HepG2 (cell line): ENCODE measurements at regions not wholly inside any gene's neighbourhood (a gene's known extent, or its start where the extent isn't known, plus 50 kb on each side); places are given as distances from the start of the nearest gene placed in this dataset.

Experiments
- ARNTL ChIP-seq: sonication (generic); formaldehyde crosslinking; IDR thresholded peaks from 2 replicates; pipeline ENCODE4 v1.4.0; 2020; ENCODE audit warnings: mild to moderate bottlenecking, missing genetic modification reagents
- NFE2L1 ChIP-seq: sonication (generic); formaldehyde crosslinking; IDR thresholded peaks from 2 replicates; pipeline ENCODE4 v1.4.0; 2020; ENCODE audit warnings: missing genetic modification reagents, mild to moderate bottlenecking, borderline replicate concordance
- NR2C2 ChIP-seq: sonication (generic); formaldehyde crosslinking; IDR thresholded peaks from 2 replicates; pipeline ENCODE4 v1.4.0; 2020; ENCODE audit warnings: missing genetic modification reagents, mild to moderate bottlenecking, moderate library complexity, borderline replicate concordance
- SP4 ChIP-seq: sonication (generic); formaldehyde crosslinking; IDR thresholded peaks from 2 replicates; pipeline ENCODE4 v1.8.1; 2023; ENCODE audit warnings: mild to moderate bottlenecking, missing genetic modification reagents
- ZBTB21 ChIP-seq: sonication (generic); formaldehyde crosslinking; IDR thresholded peaks from 2 replicates; pipeline ENCODE4 v1.4.0; 2020; ENCODE audit warnings: missing genetic modification reagents
- ZKSCAN1 ChIP-seq: fragments of 150-350 bp; IDR thresholded peaks from 2 replicates; pipeline ENCODE4 v1.6.1; 2014; ENCODE audit warnings: low read length
- ZNF354B ChIP-seq: sonication (generic); formaldehyde crosslinking; IDR thresholded peaks from 2 replicates; pipeline ENCODE4 v1.8.0; 2022; ENCODE audit warnings: mild to moderate bottlenecking, missing genetic modification reagents
- TF ChIP-seq, protein P1 (sequence below): sonication (generic); formaldehyde crosslinking; conservative IDR thresholded peaks from 2 replicates; pipeline ENCODE4 v1.4.0; 2020; ENCODE audit warnings: missing genetic modification reagents
- TF ChIP-seq, protein P2 (sequence below), 2 experiments: IDR thresholded peaks; 2 replicates each; pipeline ENCODE4 v1.6.1; 2011 to 2012; ENCODE audit warnings: low read length in 2 of 2, borderline replicate concordance in 1 of 2, low read depth in 1 of 2, mild to moderate bottlenecking in 1 of 2, moderate library complexity in 1 of 2
- TF ChIP-seq, protein P3 (sequence below): sonication (generic); formaldehyde crosslinking; IDR thresholded peaks from 2 replicates; pipeline ENCODE4 v1.8.0; 2022; ENCODE audit warnings: mild to moderate bottlenecking, missing genetic modification reagents

DNA sequence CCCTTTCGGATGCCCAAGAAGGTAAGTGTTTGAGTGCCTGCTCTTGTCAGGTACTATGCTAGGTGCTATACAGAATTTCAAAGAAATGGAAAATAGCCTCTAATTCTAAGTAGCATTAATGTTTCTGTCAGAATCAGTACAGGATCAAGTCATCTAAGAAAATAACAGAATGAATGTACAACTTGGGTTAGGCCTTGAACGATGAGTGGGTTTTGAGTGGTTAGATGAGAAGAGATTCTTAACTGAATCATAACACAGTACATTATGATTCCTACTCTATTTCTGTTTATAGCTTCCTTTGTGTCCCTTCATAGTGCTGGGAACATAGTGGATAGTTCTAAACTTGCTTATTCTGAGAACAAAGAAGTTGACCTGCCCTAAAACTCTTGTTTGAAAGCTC lies 253.9 kb downstream of the GLUD2 start:
- TF ChIP-seq ZKSCAN1 = no peak
- no peak for TF ChIP-seq ARNTL (CRISPR knock-in tag)
- TF ChIP-seq, protein P1, sequence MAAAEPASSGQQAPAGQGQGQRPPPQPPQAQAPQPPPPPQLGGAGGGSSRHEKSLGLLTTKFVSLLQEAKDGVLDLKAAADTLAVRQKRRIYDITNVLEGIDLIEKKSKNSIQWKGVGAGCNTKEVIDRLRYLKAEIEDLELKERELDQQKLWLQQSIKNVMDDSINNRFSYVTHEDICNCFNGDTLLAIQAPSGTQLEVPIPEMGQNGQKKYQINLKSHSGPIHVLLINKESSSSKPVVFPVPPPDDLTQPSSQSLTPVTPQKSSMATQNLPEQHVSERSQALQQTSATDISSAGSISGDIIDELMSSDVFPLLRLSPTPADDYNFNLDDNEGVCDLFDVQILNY (CRISPR knock-in tag) = no peak
- no peak for TF ChIP-seq SP4 (CRISPR knock-in tag)
- TF ChIP-seq, protein P2, sequence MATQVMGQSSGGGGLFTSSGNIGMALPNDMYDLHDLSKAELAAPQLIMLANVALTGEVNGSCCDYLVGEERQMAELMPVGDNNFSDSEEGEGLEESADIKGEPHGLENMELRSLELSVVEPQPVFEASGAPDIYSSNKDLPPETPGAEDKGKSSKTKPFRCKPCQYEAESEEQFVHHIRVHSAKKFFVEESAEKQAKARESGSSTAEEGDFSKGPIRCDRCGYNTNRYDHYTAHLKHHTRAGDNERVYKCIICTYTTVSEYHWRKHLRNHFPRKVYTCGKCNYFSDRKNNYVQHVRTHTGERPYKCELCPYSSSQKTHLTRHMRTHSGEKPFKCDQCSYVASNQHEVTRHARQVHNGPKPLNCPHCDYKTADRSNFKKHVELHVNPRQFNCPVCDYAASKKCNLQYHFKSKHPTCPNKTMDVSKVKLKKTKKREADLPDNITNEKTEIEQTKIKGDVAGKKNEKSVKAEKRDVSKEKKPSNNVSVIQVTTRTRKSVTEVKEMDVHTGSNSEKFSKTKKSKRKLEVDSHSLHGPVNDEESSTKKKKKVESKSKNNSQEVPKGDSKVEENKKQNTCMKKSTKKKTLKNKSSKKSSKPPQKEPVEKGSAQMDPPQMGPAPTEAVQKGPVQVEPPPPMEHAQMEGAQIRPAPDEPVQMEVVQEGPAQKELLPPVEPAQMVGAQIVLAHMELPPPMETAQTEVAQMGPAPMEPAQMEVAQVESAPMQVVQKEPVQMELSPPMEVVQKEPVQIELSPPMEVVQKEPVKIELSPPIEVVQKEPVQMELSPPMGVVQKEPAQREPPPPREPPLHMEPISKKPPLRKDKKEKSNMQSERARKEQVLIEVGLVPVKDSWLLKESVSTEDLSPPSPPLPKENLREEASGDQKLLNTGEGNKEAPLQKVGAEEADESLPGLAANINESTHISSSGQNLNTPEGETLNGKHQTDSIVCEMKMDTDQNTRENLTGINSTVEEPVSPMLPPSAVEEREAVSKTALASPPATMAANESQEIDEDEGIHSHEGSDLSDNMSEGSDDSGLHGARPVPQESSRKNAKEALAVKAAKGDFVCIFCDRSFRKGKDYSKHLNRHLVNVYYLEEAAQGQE (IDR thresholded peaks at IDR 0.05; ENCODE audit: borderline replicate concordance in 1 of 2, low read depth in 1 of 2, low read length in 2 of 2) = no peak
- no peak for TF ChIP-seq ZBTB21
- TF ChIP-seq, protein P3, sequence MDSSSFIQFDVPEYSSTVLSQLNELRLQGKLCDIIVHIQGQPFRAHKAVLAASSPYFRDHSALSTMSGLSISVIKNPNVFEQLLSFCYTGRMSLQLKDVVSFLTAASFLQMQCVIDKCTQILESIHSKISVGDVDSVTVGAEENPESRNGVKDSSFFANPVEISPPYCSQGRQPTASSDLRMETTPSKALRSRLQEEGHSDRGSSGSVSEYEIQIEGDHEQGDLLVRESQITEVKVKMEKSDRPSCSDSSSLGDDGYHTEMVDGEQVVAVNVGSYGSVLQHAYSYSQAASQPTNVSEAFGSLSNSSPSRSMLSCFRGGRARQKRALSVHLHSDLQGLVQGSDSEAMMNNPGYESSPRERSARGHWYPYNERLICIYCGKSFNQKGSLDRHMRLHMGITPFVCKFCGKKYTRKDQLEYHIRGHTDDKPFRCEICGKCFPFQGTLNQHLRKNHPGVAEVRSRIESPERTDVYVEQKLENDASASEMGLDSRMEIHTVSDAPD (CRISPR knock-in tag) = no peak
- no peak for TF ChIP-seq NFE2L1 (CRISPR knock-in tag)
- TF ChIP-seq ZNF354B (CRISPR knock-in tag) = no peak
- no peak for TF ChIP-seq NR2C2 (CRISPR knock-in tag)
